MM.1S (cell line): ENCODE measurements at regions not wholly inside any gene's neighbourhood (a gene's known extent, or its start where the extent isn't known, plus 50 kb on each side); places are given as distances from the start of the nearest gene placed in this dataset.

Source experiments
- DNase-seq: peaks from one replicate; pipeline ENCODE4 v3.0.0-alpha.2; 2015
- H2AFZ ChIP-seq: fragments of 300-600 bp; sonication (generic); 2 replicates; pipeline ENCODE4 v1.6.0; 2016; ENCODE audit warnings: antibody characterized with exemption, low read length
- H3F3A ChIP-seq: fragments of 300-600 bp; sonication (generic); 2 replicates; pipeline ENCODE4 v1.6.1; 2016; ENCODE audit warnings: mild to moderate bottlenecking, antibody characterized with exemption, low read length, moderate library complexity, mixed read lengths; ENCODE audit not compliant: insufficient read depth
- H3K27ac ChIP-seq: fragments of 300-600 bp; sonication (generic); 2 replicates; pipeline ENCODE4 v1.5.1; 2016; ENCODE audit warnings: mild to moderate bottlenecking, low read length
- H3K27me3 ChIP-seq: fragments of 300-600 bp; sonication (generic); replicated peaks from 2 replicates; pipeline ENCODE4 v1.6.0; 2016; ENCODE audit warnings: low read length; ENCODE audit not compliant: insufficient read depth
- H3K36me3 ChIP-seq: fragments of 300-600 bp; sonication (generic); replicated peaks from 2 replicates; pipeline ENCODE4 v1.6.1; 2016; ENCODE audit warnings: mild to moderate bottlenecking, low read length, mixed read lengths; ENCODE audit not compliant: insufficient read depth
- H3K4me1 ChIP-seq: fragments of 300-600 bp; sonication (generic); 2 replicates; pipeline ENCODE4 v1.6.1; 2016; ENCODE audit warnings: low read length, mixed read lengths
- H3K4me2 ChIP-seq: fragments of 300-600 bp; sonication (generic); 2 replicates; pipeline ENCODE4 v1.6.0; 2016; ENCODE audit warnings: low read depth, low read length
- H3K4me3 ChIP-seq: fragments of 300-600 bp; sonication (generic); 2 replicates; pipeline ENCODE4 v1.5.1; 2016; ENCODE audit warnings: low read length, mixed read lengths
- H3K79me2 ChIP-seq: fragments of 300-600 bp; sonication (generic); 2 replicates; pipeline ENCODE4 v1.6.1; 2016; ENCODE audit warnings: mixed run types, low read length, mixed read lengths
- H3K9ac ChIP-seq: fragments of 300-600 bp; sonication (generic); 2 replicates; pipeline ENCODE4 v1.6.1; 2016; ENCODE audit warnings: low read length, mixed read lengths
- H3K9me2 ChIP-seq: fragments of 300-600 bp; sonication (generic); replicated peaks from 2 replicates; pipeline ENCODE4 v1.6.1; 2016; ENCODE audit warnings: mild to moderate bottlenecking, low read length, mixed read lengths; ENCODE audit not compliant: insufficient read depth
- H3K9me3 ChIP-seq: fragments of 300-600 bp; sonication (generic); replicated peaks from 2 replicates; pipeline ENCODE4 v1.6.1; 2016; ENCODE audit warnings: mild to moderate bottlenecking, low read length, mixed read lengths; ENCODE audit not compliant: insufficient read depth
- H4K20me1 ChIP-seq: fragments of 300-600 bp; sonication (generic); 2 replicates; pipeline ENCODE4 v1.6.1; 2016; ENCODE audit warnings: mild to moderate bottlenecking, low read length, moderate library complexity, mixed read lengths; ENCODE audit not compliant: insufficient read depth
- CTCF ChIP-seq: fragments of 300-600 bp; sonication (generic); IDR thresholded peaks from 2 replicates; pipeline ENCODE4 v1.5.1; 2016; ENCODE audit warnings: antibody characterized with exemption, low read length, mixed read lengths
- EZH2 ChIP-seq: fragments of 300-600 bp; sonication (generic); optimal IDR thresholded peaks from 2 replicates; pipeline ENCODE3; 2017; ENCODE audit warnings: low read depth, mild to moderate bottlenecking, antibody characterized with exemption, low read length, mixed read lengths
- EZH2phosphoT487 ChIP-seq: fragments of 300-600 bp; sonication (generic); IDR thresholded peaks from 2 replicates; pipeline ENCODE4 v1.6.1; 2018; ENCODE audit warnings: antibody characterized with exemption, low read length

- TF ChIP-seq CTCF (no peak), EZH2phosphoT487 (no peak), EZH2 (no peak)
- no peaks in the 10 kb centered on the region for H3K27me3 ChIP-seq
- H3K27ac ChIP-seq = no peak overlapping the region
- H3F3A ChIP-seq = no peaks in the 10 kb centered on the region
- no peak overlapping the region for H3K4me2 ChIP-seq
- no peak for DNase-seq
- H3K36me3 ChIP-seq = no peaks in the 10 kb centered on the region
- no peaks in the 10 kb centered on the region for H3K4me1 ChIP-seq
- H3K4me3 ChIP-seq = no peak overlapping the region
- H2AFZ ChIP-seq = no peak overlapping the region
- H3K79me2 ChIP-seq = no peaks in the 10 kb centered on the region
- no peaks in the 10 kb centered on the region for H4K20me1 ChIP-seq
- H3K9me3 ChIP-seq = no peaks in the 10 kb centered on the region
- H3K9me2 ChIP-seq = no peaks in the 10 kb centered on the region
- no peak overlapping the region for H3K9ac ChIP-seq
These were observed 573.7 kb downstream of the BCL11B start for GRCh38 chr14:98698341-98698740.

- no peaks in the 10 kb centered on the region for H3K27me3 ChIP-seq
- H3F3A ChIP-seq = no peaks in the 10 kb centered on the region
- no peak for TF ChIP-seq CTCF
- TF ChIP-seq EZH2phosphoT487 = no peak
- TF ChIP-seq EZH2 = no peak
- H4K20me1 ChIP-seq = no peaks in the 10 kb centered on the region
- H3K4me3 ChIP-seq = no peak overlapping the region
- H3K9me2 ChIP-seq = no peaks in the 10 kb centered on the region
- H3K36me3 ChIP-seq = no peaks in the 10 kb centered on the region
- no peak overlapping the region for H3K4me2 ChIP-seq
- no peaks in the 10 kb centered on the region for H3K4me1 ChIP-seq
- H3K9ac ChIP-seq = no peak overlapping the region
- no peaks in the 10 kb centered on the region for H3K9me3 ChIP-seq
- no peak for DNase-seq
- H3K27ac ChIP-seq = no peak overlapping the region
- H2AFZ ChIP-seq = no peak overlapping the region
- H3K79me2 ChIP-seq = no peaks in the 10 kb centered on the region
These were observed 571.2 kb downstream of the BCL11B start for GRCh38 chr14:98700748-98701147.

- TF ChIP-seq CTCF = no peak
- no peak for TF ChIP-seq EZH2
- TF ChIP-seq EZH2phosphoT487 = no peak
- no peaks in the 10 kb centered on the region for H3K27me3 ChIP-seq
- no peak overlapping the region for H3K9ac ChIP-seq
- H3K4me2 ChIP-seq = no peak overlapping the region
- H3K9me2 ChIP-seq = no peaks in the 10 kb centered on the region
- H3K79me2 ChIP-seq = no peaks in the 10 kb centered on the region
- no peak overlapping the region for H3K4me3 ChIP-seq
- H3K36me3 ChIP-seq = no peaks in the 10 kb centered on the region
- DNase-seq = no peak
- no peaks in the 10 kb centered on the region for H3F3A ChIP-seq
- no peaks in the 10 kb centered on the region for H3K9me3 ChIP-seq
- no peaks in the 10 kb centered on the region for H4K20me1 ChIP-seq
- H2AFZ ChIP-seq = no peak overlapping the region
- no peaks in the 10 kb centered on the region for H3K4me1 ChIP-seq
- H3K27ac ChIP-seq = no peak overlapping the region
These were observed 570.6 kb downstream of the BCL11B start for GRCh38 chr14:98701377-98701776.
